Karpas-422 (cell line): ENCODE measurements at regions not wholly inside any gene's neighbourhood (a gene's known extent, or its start where the extent isn't known, plus 50 kb on each side); places are given as distances from the start of the nearest gene placed in this dataset.

Experiments
- DNase-seq: peaks from one replicate; pipeline ENCODE4 v3.0.0-alpha.2; 2015
- H2AFZ ChIP-seq: fragments of 200-600 bp; sonication (generic); 2 replicates; pipeline ENCODE4 v1.6.1; 2014; ENCODE audit warnings: antibody characterized with exemption, low read length, mixed read lengths
- H3K27ac ChIP-seq: fragments of 200-600 bp; sonication (generic); 2 replicates; pipeline ENCODE4 v1.5.1; 2014; ENCODE audit warnings: mild to moderate bottlenecking, low read length, moderate library complexity
- H3K27me3 ChIP-seq: fragments of 200-600 bp; sonication (generic); 2 replicates; pipeline ENCODE4 v1.6.1; 2014; ENCODE audit warnings: low read length, mixed read lengths
- H3K36me3 ChIP-seq: fragments of 200-600 bp; sonication (generic); 2 replicates; pipeline ENCODE4 v1.6.1; 2014; ENCODE audit warnings: low read length, mixed read lengths; ENCODE audit not compliant: insufficient read depth
- H3K4me1 ChIP-seq: fragments of 200-600 bp; sonication (generic); 2 replicates; pipeline ENCODE4 v1.6.1; 2014; ENCODE audit warnings: mild to moderate bottlenecking, low read length, mixed read lengths
- H3K4me2 ChIP-seq: fragments of 200-600 bp; sonication (generic); 2 replicates; pipeline ENCODE4 v1.6.1; 2014; ENCODE audit warnings: low read length, low read depth, mild to moderate bottlenecking; ENCODE audit not compliant: poor library complexity, severe bottlenecking
- H3K4me3 ChIP-seq: fragments of 200-600 bp; sonication (generic); 2 replicates; pipeline ENCODE4 v1.5.1; 2014; ENCODE audit warnings: mild to moderate bottlenecking, antibody characterized with exemption, low read length, mixed read lengths
- H3K79me2 ChIP-seq: fragments of 200-600 bp; sonication (generic); 2 replicates; pipeline ENCODE4 v1.6.1; 2014; ENCODE audit warnings: mild to moderate bottlenecking, low read length, mixed read lengths
- H3K9ac ChIP-seq: fragments of 200-600 bp; sonication (generic); 2 replicates; pipeline ENCODE4 v1.6.0; 2014; ENCODE audit warnings: low read length
- H3K9me2 ChIP-seq: fragments of 200-600 bp; sonication (generic), shearing (Covaris generic); replicated peaks from 2 replicates; pipeline ENCODE4 v1.6.0; 2014; ENCODE audit warnings: mild to moderate bottlenecking, low read length, moderate library complexity; ENCODE audit not compliant: insufficient read depth
- H3K9me3 ChIP-seq: fragments of 300-700, 200-600 bp; sonication (generic); 2 replicates; pipeline ENCODE4 v1.6.1; 2014; ENCODE audit warnings: low read length, mixed read lengths
- H4K20me1 ChIP-seq: fragments of 200-600 bp; sonication (generic); 2 replicates; pipeline ENCODE4 v1.6.1; 2014; ENCODE audit warnings: mild to moderate bottlenecking, antibody characterized with exemption, low read length, low read depth; ENCODE audit not compliant: insufficient read depth

DNA sequence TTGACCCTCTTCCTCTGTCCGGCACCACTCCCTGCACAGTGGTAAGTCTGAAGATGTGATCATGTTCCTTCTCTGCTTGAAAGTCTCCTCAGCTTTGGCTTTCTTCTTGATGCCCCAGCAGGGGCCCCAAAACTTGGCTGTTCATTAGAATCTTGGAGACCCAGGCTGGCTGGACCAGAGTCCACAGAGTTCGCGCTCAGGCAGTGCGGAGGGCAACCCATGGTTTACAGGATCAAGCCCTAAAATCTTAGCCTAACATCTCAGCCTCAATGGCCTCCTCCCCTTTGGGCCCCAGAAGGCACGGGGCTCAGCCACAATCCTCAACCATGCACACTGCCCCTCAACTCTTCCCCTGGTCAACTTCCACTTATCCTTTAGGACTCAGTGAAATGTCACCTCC, 72.9 kb upstream of the GTSF1L start:
- DNase-seq: no peak

GRCh38 chr20:43799150-43799711, 72.4 kb upstream of the GTSF1L start:
- Histone ChIP-seq H2AFZ (peak overlapping the region; percentile 29; the same call in 1 of the 2 replicates), H3K4me2 (no peak overlapping the region), H3K27me3 (no peaks in the 10 kb centered on the region), H3K36me3 (no peaks in the 10 kb centered on the region; the same call in 1 of the 2 replicates), H4K20me1 (no peaks in the 10 kb centered on the region), H3K9me3 (peaks cover 8% of the 10 kb centered on the region), H3K9ac (no peak overlapping the region), H3K9me2 (no peaks in the 10 kb centered on the region), H3K27ac (no peak overlapping the region), H3K79me2 (no peaks in the 10 kb centered on the region), H3K4me1 (peaks cover 3% of the 10 kb centered on the region), H3K4me3 (no peak overlapping the region)
- DNase-seq: no peak

More for the DNA sequence above, 72.9 kb upstream of the GTSF1L start:
- no peaks in the 10 kb centered on the region for H3K9me2 ChIP-seq
- H3K9me3 ChIP-seq: peaks cover 8% of the 10 kb centered on the region
- no peaks in the 10 kb centered on the region; the same call in 1 of the 2 replicates for H3K36me3 ChIP-seq
- no peak overlapping the region for H3K4me2 ChIP-seq
- H4K20me1 ChIP-seq: no peaks in the 10 kb centered on the region
- no peak overlapping the region for H3K4me3 ChIP-seq
- H3K4me1 ChIP-seq: peaks cover 3% of the 10 kb centered on the region
- no peaks in the 10 kb centered on the region for H3K27me3 ChIP-seq
- H3K9ac ChIP-seq: no peak overlapping the region
- H2AFZ ChIP-seq: peak overlapping the region; percentile 29; the same call in 1 of the 2 replicates
- no peak overlapping the region for H3K27ac ChIP-seq
- no peaks in the 10 kb centered on the region for H3K79me2 ChIP-seq

DNA sequence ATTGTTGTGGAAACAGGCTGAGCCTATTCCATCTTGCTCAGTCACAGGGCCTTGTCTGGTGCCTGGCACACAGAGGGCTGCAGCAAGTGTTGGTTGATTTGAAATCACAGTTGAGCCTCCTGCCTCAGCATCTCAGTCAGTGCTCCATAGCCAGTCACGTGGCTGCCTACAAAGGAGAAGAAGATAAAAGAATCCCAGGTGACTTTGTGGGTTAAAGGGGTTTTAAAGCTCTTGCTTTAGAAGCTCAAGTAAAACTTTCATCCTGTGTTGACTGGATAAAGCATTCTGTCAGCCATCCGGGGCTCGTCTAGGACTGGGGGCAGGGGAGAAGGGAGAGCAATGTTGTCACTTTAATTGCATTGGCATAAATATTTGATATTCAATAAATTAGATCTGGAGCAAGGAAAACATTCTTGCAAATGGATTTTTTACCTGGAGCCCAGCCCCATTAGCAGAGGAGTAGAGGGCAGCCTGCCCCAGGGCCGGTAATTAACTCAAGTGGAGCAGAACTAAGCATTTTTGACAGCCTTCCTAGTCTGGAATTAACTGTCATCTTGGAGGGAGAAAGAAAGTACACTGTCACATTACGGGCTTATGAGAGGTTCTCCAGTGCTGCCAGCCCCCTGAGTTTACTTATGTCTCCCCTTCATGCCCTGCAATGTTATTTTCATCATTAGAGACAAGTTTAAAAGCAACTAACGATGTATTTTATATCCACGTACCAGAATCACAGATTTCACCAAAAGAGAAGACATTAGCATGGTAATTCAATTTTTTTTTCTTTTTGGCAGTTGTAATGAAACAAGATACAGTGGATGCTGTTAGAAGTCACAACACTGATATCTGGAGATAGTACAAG, 71.7 kb upstream of the GTSF1L start:
- DNase-seq: no peak
- Histone ChIP-seq H3K9me3 (peaks cover 6% of the 10 kb centered on the region), H3K4me1 (peaks cover 3% of the 10 kb centered on the region), H3K4me2 (no peak overlapping the region), H3K36me3 (no peaks in the 10 kb centered on the region; the same call in 1 of the 2 replicates), H3K27me3 (no peaks in the 10 kb centered on the region), H2AFZ (no peak overlapping the region), H3K27ac (no peak overlapping the region), H3K79me2 (no peaks in the 10 kb centered on the region), H3K9ac (no peak overlapping the region), H4K20me1 (no peaks in the 10 kb centered on the region), H3K4me3 (no peak overlapping the region), H3K9me2 (no peaks in the 10 kb centered on the region)

- no peak overlapping the region for H3K4me3 ChIP-seq
- no peak for DNase-seq
- no peak overlapping the region for H2AFZ ChIP-seq
- H3K4me2 ChIP-seq: no peak overlapping the region
- H3K4me1 ChIP-seq: peaks cover 3% of the 10 kb centered on the region
- no peaks in the 10 kb centered on the region for H3K9me3 ChIP-seq
- no peaks in the 10 kb centered on the region for H3K36me3 ChIP-seq
- no peaks in the 10 kb centered on the region for H3K27me3 ChIP-seq
- no peaks in the 10 kb centered on the region for H3K9me2 ChIP-seq
- no peak overlapping the region for H3K27ac ChIP-seq
- H4K20me1 ChIP-seq: no peaks in the 10 kb centered on the region
- no peaks in the 10 kb centered on the region for H3K79me2 ChIP-seq
- no peak overlapping the region for H3K9ac ChIP-seq
Measured at GRCh38 chr20:43794326-43794725, 67.5 kb upstream of the GTSF1L start.

GRCh38 chr20:43789593-43789992, 62.8 kb upstream of the GTSF1L start:
- no peak overlapping the region for H3K4me3 ChIP-seq
- no peak for DNase-seq
- H3K27ac ChIP-seq: no peak overlapping the region
- no peaks in the 10 kb centered on the region for H4K20me1 ChIP-seq
- no peaks in the 10 kb centered on the region for H3K9me2 ChIP-seq
- H3K4me2 ChIP-seq: no peak overlapping the region
- no peaks in the 10 kb centered on the region for H3K9me3 ChIP-seq
- no peaks in the 10 kb centered on the region for H3K4me1 ChIP-seq
- no peak overlapping the region for H3K9ac ChIP-seq
- 0 out of 2 replicates have a peak, but pooled peaks cover 3% of the 10 kb centered on the region for H3K27me3 ChIP-seq
- H3K36me3 ChIP-seq: no peaks in the 10 kb centered on the region
- H3K79me2 ChIP-seq: no peaks in the 10 kb centered on the region
- no peak overlapping the region for H2AFZ ChIP-seq

DNA sequence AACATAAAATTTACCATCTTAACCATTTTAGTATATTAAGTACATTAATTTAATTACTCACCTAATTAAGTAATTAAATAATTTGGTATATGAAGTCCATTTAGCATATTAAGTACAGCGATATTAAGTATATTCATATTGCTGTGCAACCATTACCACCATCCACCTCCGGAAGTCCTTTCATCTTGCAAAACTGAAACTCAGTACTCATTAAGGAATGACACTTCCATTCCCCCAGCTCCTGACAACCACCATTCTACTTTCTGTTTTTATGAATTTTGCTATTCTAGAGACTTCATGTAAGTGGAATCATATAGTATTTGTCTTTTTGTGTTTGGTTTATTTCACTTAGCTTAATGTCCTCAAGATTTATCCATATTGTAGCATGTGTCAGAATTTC, 61.1 kb upstream of the GTSF1L start:
- no peak overlapping the region for H3K4me3 ChIP-seq
- no peaks in the 10 kb centered on the region for H3K79me2 ChIP-seq
- no peak for DNase-seq
- no peak overlapping the region for H3K9ac ChIP-seq
- 0 out of 2 replicates have a peak, but pooled peaks cover 3% of the 10 kb centered on the region for H3K27me3 ChIP-seq
- no peaks in the 10 kb centered on the region for H4K20me1 ChIP-seq
- H2AFZ ChIP-seq: no peak overlapping the region
- no peak overlapping the region for H3K4me2 ChIP-seq
- H3K27ac ChIP-seq: no peak overlapping the region
- no peaks in the 10 kb centered on the region for H3K4me1 ChIP-seq
- H3K9me2 ChIP-seq: no peaks in the 10 kb centered on the region
- no peaks in the 10 kb centered on the region for H3K9me3 ChIP-seq
- H3K36me3 ChIP-seq: no peaks in the 10 kb centered on the region

GRCh38 chr20:43786885-43787284, 60.1 kb upstream of the GTSF1L start:
- Histone ChIP-seq H3K4me1 (no peaks in the 10 kb centered on the region), H3K9ac (no peak overlapping the region), H3K79me2 (no peaks in the 10 kb centered on the region), H3K9me3 (no peaks in the 10 kb centered on the region), H3K27me3 (0 out of 2 replicates have a peak, but pooled peaks cover 3% of the 10 kb centered on the region), H3K9me2 (no peaks in the 10 kb centered on the region), H4K20me1 (no peaks in the 10 kb centered on the region), H3K36me3 (no peaks in the 10 kb centered on the region), H3K4me2 (no peak overlapping the region), H3K4me3 (no peak overlapping the region), H2AFZ (no peak overlapping the region), H3K27ac (no peak overlapping the region)
- DNase-seq: no peak

DNA sequence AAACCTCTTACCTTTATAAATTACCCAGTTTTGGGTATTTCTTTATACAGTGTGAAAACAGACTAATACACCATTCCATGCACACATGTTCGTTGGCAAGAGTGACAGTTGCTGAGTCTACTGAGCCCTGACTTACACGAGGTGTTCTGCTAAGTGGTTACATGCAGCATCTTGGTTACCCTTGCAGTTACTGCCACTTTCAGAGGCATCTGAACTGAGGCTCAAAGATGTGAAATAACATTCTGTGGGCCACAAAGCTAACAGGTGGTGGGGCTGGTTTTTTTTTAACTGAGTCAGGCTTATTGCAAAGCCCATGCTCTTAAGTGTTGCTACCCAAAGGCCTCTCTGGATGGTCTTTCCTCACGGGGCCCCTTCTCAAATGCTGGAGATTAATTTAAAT, 54.4 kb upstream of the GTSF1L start:
- Histone ChIP-seq H3K9me2 (no peaks in the 10 kb centered on the region), H3K4me2 (no peak overlapping the region), H3K9ac (no peak overlapping the region), H3K9me3 (no peaks in the 10 kb centered on the region; the same call in 1 of the 2 replicates), H3K4me3 (no peak overlapping the region), H2AFZ (no peak overlapping the region), H3K36me3 (no peaks in the 10 kb centered on the region), H3K27ac (no peak overlapping the region), H3K4me1 (no peaks in the 10 kb centered on the region), H3K27me3 (peaks cover 7% of the 10 kb centered on the region; the same call in 1 of the 2 replicates), H3K79me2 (no peaks in the 10 kb centered on the region), H4K20me1 (no peaks in the 10 kb centered on the region)
- DNase-seq: no peak
